ENCODE measurements at regions not wholly inside any gene's neighbourhood (a gene's known extent, or its start where the extent isn't known, plus 50 kb on each side); places are given as distances from the start of the nearest gene placed in this dataset.

DNA sequence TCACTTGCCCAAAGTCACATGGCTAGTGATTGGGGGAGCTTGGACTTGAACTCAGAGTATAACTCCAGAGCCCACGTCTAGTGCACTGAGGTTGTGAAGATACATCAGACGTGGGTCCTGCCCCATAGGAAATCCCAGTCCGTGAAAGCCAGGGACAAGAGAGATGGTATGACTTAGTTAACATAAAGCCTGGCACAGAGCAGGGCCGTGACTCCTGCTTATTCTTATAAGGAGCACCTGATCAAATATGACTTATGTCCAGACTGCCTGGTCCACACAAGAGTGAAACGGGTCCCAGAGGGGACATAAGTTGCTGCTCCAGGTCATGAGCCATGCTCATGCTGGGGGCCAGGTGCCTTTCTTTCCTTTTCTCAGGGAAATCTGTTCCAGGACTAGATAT is 166.3 kb upstream of the USP24 start:
- TF ChIP-seq CTCF (IDR thresholded peaks at IDR 0.05; ENCODE audit: low read depth, low read length), result no peak
- TF ChIP-seq EZH2phosphoT487 (IDR thresholded peaks at IDR 0.05; ENCODE audit: low read depth), result no peak

Data from OCI-LY3 (cell line).